ENCODE measurements at regions not wholly inside any gene's neighbourhood (a gene's known extent, or its start where the extent isn't known, plus 50 kb on each side); places are given as distances from the start of the nearest gene placed in this dataset.
"Not testable (repeated sequence)": the region's sequence is repeated elsewhere in the genome, so short reads cannot be mapped to it uniquely, and the experiment has no call there.

DNA sequence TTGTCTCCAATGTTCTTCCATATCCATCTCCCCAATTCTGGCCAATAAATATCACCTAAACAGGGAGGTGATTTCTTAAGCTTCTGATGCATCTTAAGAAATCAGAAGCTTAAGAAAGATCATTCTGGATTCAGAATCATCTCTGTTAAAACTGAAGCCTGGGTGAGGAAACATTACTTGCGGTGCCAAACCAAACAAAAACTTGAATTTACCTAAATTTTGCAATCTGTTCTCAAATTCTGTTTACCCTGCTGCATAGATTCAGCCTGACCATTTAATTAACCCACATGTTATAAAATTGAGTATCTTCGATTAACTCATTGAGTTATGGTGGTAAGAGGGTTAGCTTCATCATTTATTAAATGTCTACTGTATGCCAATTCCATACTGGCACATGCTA is 204.4 kb upstream of the ZNF385D start:
- DNase-seq (ENCODE audit: extremely low spot score, unreplicated experiment): no peak
- H3K27me3 Mint-ChIP-seq (ENCODE audit: unreplicated experiment): no peaks in the 10 kb centered on the region
- no peak overlapping the region for H3K4me3 Mint-ChIP-seq (ENCODE audit: unreplicated experiment)
- peaks cover 26% of the 10 kb centered on the region for H3K4me1 Mint-ChIP-seq (ENCODE audit: unreplicated experiment)
- no peak for TF ChIP-seq CTCF (IDR thresholded peaks at IDR 0.05)
- peaks cover 11% of the 10 kb centered on the region for H3K9me3 Mint-ChIP-seq (ENCODE audit: unreplicated experiment)
- peak overlapping the region; percentile 42 for H3K27ac Mint-ChIP-seq (ENCODE audit: unreplicated experiment)
- peaks cover 2% of the 10 kb centered on the region for H3K36me3 Mint-ChIP-seq (ENCODE audit: unreplicated experiment)

- no peak overlapping the region for H3K4me3 Mint-ChIP-seq (ENCODE audit: unreplicated experiment)
- DNase-seq (ENCODE audit: extremely low spot score, unreplicated experiment): no peak
- TF ChIP-seq CTCF (IDR thresholded peaks at IDR 0.05): no peak
- H3K27me3 Mint-ChIP-seq (ENCODE audit: unreplicated experiment): no peaks in the 10 kb centered on the region
- H3K9me3 Mint-ChIP-seq (ENCODE audit: unreplicated experiment): no peaks in the 10 kb centered on the region
- H3K27ac Mint-ChIP-seq (ENCODE audit: unreplicated experiment): no peak overlapping the region
- H3K4me1 Mint-ChIP-seq (ENCODE audit: unreplicated experiment): peaks cover 38% of the 10 kb centered on the region
- H3K36me3 Mint-ChIP-seq (ENCODE audit: unreplicated experiment): no peaks in the 10 kb centered on the region
Observed at GRCh38 chr3:21960033-21960432, 209.0 kb upstream of the ZNF385D start.

GRCh38 chr3:21962456-21962855 is 211.4 kb upstream of the ZNF385D start:
- Mint-ChIP-seq H3K27me3 (ENCODE audit: unreplicated experiment) (no peaks in the 10 kb centered on the region), H3K4me1 (ENCODE audit: unreplicated experiment) (peaks cover 35% of the 10 kb centered on the region), H3K27ac (ENCODE audit: unreplicated experiment) (peak overlapping the region; percentile 68), H3K36me3 (ENCODE audit: unreplicated experiment) (no peaks in the 10 kb centered on the region), H3K4me3 (ENCODE audit: unreplicated experiment) (no peak overlapping the region), H3K9me3 (ENCODE audit: unreplicated experiment) (no peaks in the 10 kb centered on the region)
- no peak for TF ChIP-seq CTCF (IDR thresholded peaks at IDR 0.05)
- no peak for DNase-seq (ENCODE audit: extremely low spot score, unreplicated experiment)

DNA sequence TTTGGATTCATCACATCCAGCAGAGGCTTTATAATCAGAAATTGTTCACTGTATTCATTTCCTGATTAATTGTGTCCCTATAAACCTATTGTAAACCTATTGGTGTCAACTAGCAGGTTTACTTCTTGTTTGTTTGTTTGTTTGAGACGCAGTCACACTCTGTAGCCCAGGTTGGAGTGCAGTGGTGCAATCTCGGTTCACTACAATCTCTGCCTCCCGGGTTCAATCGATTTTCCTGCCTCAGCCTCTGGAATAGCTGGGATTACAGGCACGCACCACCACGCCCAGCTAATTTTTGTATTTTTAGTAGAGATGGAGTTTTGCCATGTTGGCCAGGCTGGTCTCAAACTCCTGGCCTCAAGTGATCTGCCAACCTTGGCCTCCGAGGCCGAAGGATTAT is 215.4 kb upstream of the ZNF385D start:
- not testable (repeated sequence) for H3K36me3 Mint-ChIP-seq (ENCODE audit: unreplicated experiment); DNase-seq (ENCODE audit: extremely low spot score, unreplicated experiment); H3K27ac Mint-ChIP-seq (ENCODE audit: unreplicated experiment); H3K27me3 Mint-ChIP-seq (ENCODE audit: unreplicated experiment); H3K4me3 Mint-ChIP-seq (ENCODE audit: unreplicated experiment)
- peaks cover 10% of the 10 kb centered on the region for H3K9me3 Mint-ChIP-seq (ENCODE audit: unreplicated experiment)
- H3K4me1 Mint-ChIP-seq (ENCODE audit: unreplicated experiment): peaks cover 23% of the 10 kb centered on the region

- Mint-ChIP-seq H3K4me1 (ENCODE audit: unreplicated experiment) (peaks cover 7% of the 10 kb centered on the region), H3K27me3 (ENCODE audit: unreplicated experiment) (no peaks in the 10 kb centered on the region), H3K27ac (ENCODE audit: unreplicated experiment) (peak overlapping the region; percentile 5), H3K36me3 (ENCODE audit: unreplicated experiment) (no peaks in the 10 kb centered on the region), H3K9me3 (ENCODE audit: unreplicated experiment) (peaks cover 16% of the 10 kb centered on the region), H3K4me3 (ENCODE audit: unreplicated experiment) (no peak overlapping the region)
- no peak for TF ChIP-seq CTCF (IDR thresholded peaks at IDR 0.05)
- DNase-seq (ENCODE audit: extremely low spot score, unreplicated experiment): no peak
Observed at GRCh38 chr3:21979706-21980105, 228.7 kb upstream of the ZNF385D start.
